Endodermal cell (in vitro differentiated cells): ENCODE measurements at regions not wholly inside any gene's neighbourhood (a gene's known extent, or its start where the extent isn't known, plus 50 kb on each side); places are given as distances from the start of the nearest gene placed in this dataset.
"Not testable (repeated sequence)": the region's sequence is repeated elsewhere in the genome, so short reads cannot be mapped to it uniquely, and the experiment has no call there.

Experiments
- DNase-seq: peaks from one replicate; pipeline ENCODE4 v3.0.0-alpha.2; 2017
- H3K27ac ChIP-seq: 2 replicates; pipeline ENCODE4 v1.5.1; 2013; ENCODE audit warnings: mild to moderate bottlenecking, low read depth, low read length, moderate library complexity
- H3K27me3 ChIP-seq: 2 replicates; pipeline ENCODE4 v1.6.1; 2013; ENCODE audit warnings: mild to moderate bottlenecking, low read length, moderate library complexity; ENCODE audit not compliant: insufficient read depth, control insufficient read depth, poor library complexity, severe bottlenecking
- H3K36me3 ChIP-seq: 2 replicates; pipeline ENCODE4 v1.7.0; 2013; ENCODE audit warnings: mild to moderate bottlenecking, low read length, moderate library complexity; ENCODE audit not compliant: control insufficient read depth, insufficient read depth
- H3K4me1 ChIP-seq: one replicate; pipeline ENCODE4 v1.7.0; 2013; ENCODE audit warnings: low read length; ENCODE audit not compliant: control insufficient read depth, insufficient read depth
- H3K4me3 ChIP-seq: 2 replicates; pipeline ENCODE4 v1.5.1; 2013; ENCODE audit warnings: mild to moderate bottlenecking, low read length, moderate library complexity
- H3K9ac ChIP-seq: 2 replicates; pipeline ENCODE4 v1.6.1; 2013; ENCODE audit warnings: mild to moderate bottlenecking, low read length, moderate library complexity; ENCODE audit not compliant: poor library complexity, severe bottlenecking; ENCODE audit errors: extremely low read depth
- H3K9me3 ChIP-seq: 2 replicates; pipeline ENCODE4 v1.6.1; 2013; ENCODE audit warnings: mild to moderate bottlenecking, low read length, moderate library complexity; ENCODE audit not compliant: control insufficient read depth
- H3K27ac Mint-ChIP-seq: 2 replicates; pipeline ENCODE4 v1.8.0; 2020; ENCODE audit warnings: mixed read lengths
- H3K27me3 Mint-ChIP-seq: 2 replicates; pipeline ENCODE4 v1.8.0; 2021; ENCODE audit warnings: mild to moderate bottlenecking, mixed read lengths; ENCODE audit not compliant: insufficient read depth
- H3K36me3 Mint-ChIP-seq: 2 replicates; pipeline ENCODE4 v1.8.0; 2020; ENCODE audit warnings: low read depth, mixed read lengths
- H3K4me1 Mint-ChIP-seq: 2 replicates; pipeline ENCODE4 v1.8.0; 2020; ENCODE audit warnings: mixed read lengths
- H3K4me3 Mint-ChIP-seq: 2 replicates; pipeline ENCODE4 v1.8.0; 2020; ENCODE audit warnings: mild to moderate bottlenecking, moderate library complexity, mixed read lengths
- H3K9me3 Mint-ChIP-seq: 2 replicates; pipeline ENCODE4 v1.8.0; 2020; ENCODE audit warnings: mild to moderate bottlenecking, mixed read lengths
- CTCF ChIP-seq: fragments of 200-600 bp; sonication (generic); conservative IDR thresholded peaks from 2 replicates; pipeline ENCODE4 v1.5.0; 2021; ENCODE audit warnings: antibody characterized with exemption, mild to moderate bottlenecking
- WGBS, 2 experiments: methylation state at CpG; one replicate each; pipeline versions ENCODE4 v1.1.5 to v1.1.7; 2013; ENCODE audit warnings: missing lambda C conversion rate in 2 of 2, mixed read lengths in 1 of 2; ENCODE audit not compliant: insufficient coverage in 1 of 2, insufficient read length in 1 of 2; 5-methylcytosine and 5-hydroxymethylcytosine counted together

- not testable (repeated sequence) for DNase-seq, H3K4me1 Mint-ChIP-seq, H3K4me3 ChIP-seq, H3K9me3 Mint-ChIP-seq, H3K27ac ChIP-seq, H3K9me3 ChIP-seq, H3K27me3 Mint-ChIP-seq, H3K27ac Mint-ChIP-seq, H3K27me3 ChIP-seq, H3K36me3 Mint-ChIP-seq, H3K36me3 ChIP-seq, H3K9ac ChIP-seq, H3K4me3 Mint-ChIP-seq, H3K4me1 ChIP-seq
- 94% methylated on average over 4 of the region's 4 CpGs; no CpG with 5 or more reads in 1 of the 2 experiments for WGBS, 2 experiments
Measured at GRCh38 chr17:64719517-64719916, 57.4 kb upstream of the SMURF2 start.

GRCh38 chr17:64718816-64719215 lies 56.7 kb upstream of the SMURF2 start:
- not testable (repeated sequence) for H3K36me3 ChIP-seq, H3K4me1 ChIP-seq, H3K9me3 Mint-ChIP-seq, H3K36me3 Mint-ChIP-seq, DNase-seq, H3K27me3 Mint-ChIP-seq, H3K27ac ChIP-seq, H3K4me3 ChIP-seq, H3K27ac Mint-ChIP-seq, H3K4me1 Mint-ChIP-seq, H3K9ac ChIP-seq, H3K4me3 Mint-ChIP-seq, H3K9me3 ChIP-seq, H3K27me3 ChIP-seq
- 89 to 100% methylated on average over 3 to 6 of the region's 6 CpGs for WGBS, 2 experiments

- H3K27ac ChIP-seq = no peak overlapping the region
- H3K4me3 ChIP-seq = no peak overlapping the region
- Mint-ChIP-seq H3K4me3 (no peak overlapping the region), H3K36me3 (no peaks in the 10 kb centered on the region), H3K27me3 (no peaks in the 10 kb centered on the region), H3K4me1 (no peaks in the 10 kb centered on the region), H3K9me3 (peaks cover 7% of the 10 kb centered on the region), H3K27ac (no peak overlapping the region)
- no peak for TF ChIP-seq CTCF
- H3K9me3 ChIP-seq = no peaks in the 10 kb centered on the region
- H3K27me3 ChIP-seq = no peaks in the 10 kb centered on the region
- no peaks in the 10 kb centered on the region for H3K36me3 ChIP-seq
- 83 to 90% methylated on average over 1 of the region's 1 CpG for WGBS, 2 experiments
- no peak for DNase-seq
- no peak overlapping the region for H3K9ac ChIP-seq
- no peaks in the 10 kb centered on the region for H3K4me1 ChIP-seq
Measured at GRCh38 chr17:64718058-64718457, 56.0 kb upstream of the SMURF2 start.

- not testable (repeated sequence) for H3K9me3 Mint-ChIP-seq, H3K36me3 Mint-ChIP-seq, H3K4me3 ChIP-seq, H3K27me3 ChIP-seq, H3K4me1 ChIP-seq, H3K27me3 Mint-ChIP-seq, H3K36me3 ChIP-seq, H3K9ac ChIP-seq, H3K4me3 Mint-ChIP-seq, DNase-seq, H3K27ac Mint-ChIP-seq, H3K27ac ChIP-seq, H3K4me1 Mint-ChIP-seq, H3K9me3 ChIP-seq
- WGBS, 2 experiments = 94% methylated on average over 22 of the region's 27 CpGs; no CpG with 5 or more reads in 1 of the 2 experiments
Measured at GRCh38 chr17:64716496-64716895, 54.4 kb upstream of the SMURF2 start.

GRCh38 chr17:64713786-64714185 lies 51.7 kb upstream of the SMURF2 start:
- H3K27me3 ChIP-seq, H3K36me3 Mint-ChIP-seq, H3K27me3 Mint-ChIP-seq, H3K27ac Mint-ChIP-seq, H3K36me3 ChIP-seq, DNase-seq, H3K4me1 ChIP-seq, H3K9ac ChIP-seq, H3K9me3 Mint-ChIP-seq, H3K4me3 ChIP-seq, H3K27ac ChIP-seq, H3K9me3 ChIP-seq, H3K4me3 Mint-ChIP-seq, H3K4me1 Mint-ChIP-seq: not testable (repeated sequence)
- WGBS, 2 experiments = 91 to 98% methylated on average over 7 of the region's 7 CpGs
